ENCODE measurements at regions not wholly inside any gene's neighbourhood (a gene's known extent, or its start where the extent isn't known, plus 50 kb on each side); places are given as distances from the start of the nearest gene placed in this dataset.
A peak's percentile ranks its signal among the peaks of the same experiment; 100 is the strongest.
"Not testable (repeated sequence)": the region's sequence is repeated elsewhere in the genome, so short reads cannot be mapped to it uniquely, and the experiment has no call there.

GRCh38 chrX:78571849-78572248 is 87.3 kb downstream of the RTL3 start:
- no peaks in the 10 kb centered on the region for H3K36me3 ChIP-seq (ENCODE audit: control insufficient read depth, insufficient read depth, low read length)
- H3K4me3 ChIP-seq (replicated peaks; ENCODE audit: low read depth, low read length): no peak overlapping the region
- DNase-seq (ENCODE audit: extremely low read depth, insufficient read length): no peak
- TF ChIP-seq CTCF (IDR thresholded peaks at IDR 0.05; ENCODE audit: insufficient read depth, low read length, poor library complexity, severe bottlenecking): no peak
- H3K27me3 ChIP-seq (replicated peaks; ENCODE audit: control insufficient read depth, insufficient read depth, low read length): no peaks in the 10 kb centered on the region

- no peak for DNase-seq (ENCODE audit: extremely low read depth, insufficient read length)
Measured at GRCh38 chrX:78555401-78555980, 103.6 kb downstream of the RTL3 start.

GRCh38 chrX:78552628-78553027 is 106.5 kb downstream of the RTL3 start:
- not testable (repeated sequence) for DNase-seq (ENCODE audit: extremely low read depth, insufficient read length); H3K27me3 ChIP-seq (replicated peaks; ENCODE audit: control insufficient read depth, insufficient read depth, low read length); H3K4me3 ChIP-seq (replicated peaks; ENCODE audit: low read depth, low read length); H3K36me3 ChIP-seq (ENCODE audit: control insufficient read depth, insufficient read depth, low read length)

More at GRCh38 chrX:78555401-78555980, 103.6 kb downstream of the RTL3 start:
- H3K27me3 ChIP-seq (replicated peaks; ENCODE audit: control insufficient read depth, insufficient read depth, low read length): no peaks in the 10 kb centered on the region
- H3K4me3 ChIP-seq (replicated peaks; ENCODE audit: low read depth, low read length): no peak overlapping the region
- peak; percentile 35 for TF ChIP-seq CTCF (IDR thresholded peaks at IDR 0.05; ENCODE audit: insufficient read depth, low read length, poor library complexity, severe bottlenecking)
- no peaks in the 10 kb centered on the region for H3K36me3 ChIP-seq (ENCODE audit: control insufficient read depth, insufficient read depth, low read length)

- Histone ChIP-seq H3K27me3 (replicated peaks; ENCODE audit: control insufficient read depth, insufficient read depth, low read length) (no peaks in the 10 kb centered on the region), H3K4me3 (replicated peaks; ENCODE audit: low read depth, low read length) (no peak overlapping the region), H3K36me3 (ENCODE audit: control insufficient read depth, insufficient read depth, low read length) (no peaks in the 10 kb centered on the region)
- no peak for TF ChIP-seq CTCF (IDR thresholded peaks at IDR 0.05; ENCODE audit: insufficient read depth, low read length, poor library complexity, severe bottlenecking)
- no peak for DNase-seq (ENCODE audit: extremely low read depth, insufficient read length)
Measured at GRCh38 chrX:78548012-78548411, 111.1 kb downstream of the RTL3 start.

GRCh38 chrX:78545233-78545632 is 113.9 kb downstream of the RTL3 start:
- no peak for DNase-seq (ENCODE audit: extremely low read depth, insufficient read length)
- H3K4me3 ChIP-seq (replicated peaks; ENCODE audit: low read depth, low read length): no peak overlapping the region
- H3K27me3 ChIP-seq (replicated peaks; ENCODE audit: control insufficient read depth, insufficient read depth, low read length): no peaks in the 10 kb centered on the region
- TF ChIP-seq CTCF (IDR thresholded peaks at IDR 0.05; ENCODE audit: insufficient read depth, low read length, poor library complexity, severe bottlenecking): no peak
- H3K36me3 ChIP-seq (ENCODE audit: control insufficient read depth, insufficient read depth, low read length): no peaks in the 10 kb centered on the region

GRCh38 chrX:78543281-78543680 is 115.8 kb downstream of the RTL3 start:
- TF ChIP-seq CTCF (IDR thresholded peaks at IDR 0.05; ENCODE audit: insufficient read depth, low read length, poor library complexity, severe bottlenecking): no peak
- Histone ChIP-seq H3K36me3 (ENCODE audit: control insufficient read depth, insufficient read depth, low read length) (no peaks in the 10 kb centered on the region), H3K4me3 (replicated peaks; ENCODE audit: low read depth, low read length) (no peak overlapping the region), H3K27me3 (replicated peaks; ENCODE audit: control insufficient read depth, insufficient read depth, low read length) (no peaks in the 10 kb centered on the region)
- no peak for DNase-seq (ENCODE audit: extremely low read depth, insufficient read length)
